ENCODE measurements at regions not wholly inside any gene's neighbourhood (a gene's known extent, or its start where the extent isn't known, plus 50 kb on each side); places are given as distances from the start of the nearest gene placed in this dataset.
"Not testable (repeated sequence)": the region's sequence is repeated elsewhere in the genome, so short reads cannot be mapped to it uniquely, and the experiment has no call there.

- Mint-ChIP-seq H3K27ac (ENCODE audit: unreplicated experiment) (no peak overlapping the region), H3K9me3 (ENCODE audit: low read depth) (peaks cover 13% of the 10 kb centered on the region), H3K27me3 (ENCODE audit: low read depth) (no peaks in the 10 kb centered on the region), H3K4me3 (ENCODE audit: unreplicated experiment) (no peak overlapping the region), H3K4me1 (ENCODE audit: low read depth) (no peaks in the 10 kb centered on the region), H3K36me3 (ENCODE audit: low read depth) (no peaks in the 10 kb centered on the region)
- TF ChIP-seq CTCF (IDR thresholded peaks at IDR 0.05) = no peak
- DNase-seq (ENCODE audit: low spot score) = no peak
Observed at GRCh38 chrX:40392599-40392998, 188.2 kb upstream of the ATP6AP2 start.

GRCh38 chrX:40391662-40392061, 189.1 kb upstream of the ATP6AP2 start:
- no peak for TF ChIP-seq CTCF (IDR thresholded peaks at IDR 0.05)
- DNase-seq (ENCODE audit: low spot score) = no peak
- Mint-ChIP-seq H3K27ac (ENCODE audit: unreplicated experiment) (no peak overlapping the region), H3K4me3 (ENCODE audit: unreplicated experiment) (no peak overlapping the region), H3K36me3 (ENCODE audit: low read depth) (no peaks in the 10 kb centered on the region), H3K9me3 (ENCODE audit: low read depth) (peaks cover 6% of the 10 kb centered on the region), H3K4me1 (ENCODE audit: low read depth) (no peaks in the 10 kb centered on the region), H3K27me3 (ENCODE audit: low read depth) (no peaks in the 10 kb centered on the region)

GRCh38 chrX:40389555-40389954, 191.2 kb upstream of the ATP6AP2 start:
- no peaks in the 10 kb centered on the region for H3K36me3 Mint-ChIP-seq (ENCODE audit: low read depth)
- no peak overlapping the region for H3K4me3 Mint-ChIP-seq (ENCODE audit: unreplicated experiment)
- TF ChIP-seq CTCF (IDR thresholded peaks at IDR 0.05) = no peak
- H3K9me3 Mint-ChIP-seq (ENCODE audit: low read depth) = peaks cover 10% of the 10 kb centered on the region
- no peaks in the 10 kb centered on the region for H3K4me1 Mint-ChIP-seq (ENCODE audit: low read depth)
- DNase-seq (ENCODE audit: low spot score) = no peak
- no peak overlapping the region for H3K27ac Mint-ChIP-seq (ENCODE audit: unreplicated experiment)
- no peaks in the 10 kb centered on the region for H3K27me3 Mint-ChIP-seq (ENCODE audit: low read depth)

GRCh38 chrX:40388441-40388840, 192.3 kb upstream of the ATP6AP2 start:
- Mint-ChIP-seq H3K9me3 (ENCODE audit: low read depth) (peaks cover 9% of the 10 kb centered on the region), H3K27ac (ENCODE audit: unreplicated experiment) (no peak overlapping the region), H3K4me3 (ENCODE audit: unreplicated experiment) (no peak overlapping the region), H3K36me3 (ENCODE audit: low read depth) (no peaks in the 10 kb centered on the region), H3K4me1 (ENCODE audit: low read depth) (no peaks in the 10 kb centered on the region), H3K27me3 (ENCODE audit: low read depth) (no peaks in the 10 kb centered on the region)
- no peak for TF ChIP-seq CTCF (IDR thresholded peaks at IDR 0.05)
- no peak for DNase-seq (ENCODE audit: low spot score)

GRCh38 chrX:40387869-40388268, 192.9 kb upstream of the ATP6AP2 start:
- H3K4me1 Mint-ChIP-seq (ENCODE audit: low read depth); H3K27ac Mint-ChIP-seq (ENCODE audit: unreplicated experiment); H3K27me3 Mint-ChIP-seq (ENCODE audit: low read depth); DNase-seq (ENCODE audit: low spot score); H3K4me3 Mint-ChIP-seq (ENCODE audit: unreplicated experiment); H3K36me3 Mint-ChIP-seq (ENCODE audit: low read depth): not testable (repeated sequence)
- peaks cover 11% of the 10 kb centered on the region for H3K9me3 Mint-ChIP-seq (ENCODE audit: low read depth)

- H3K36me3 Mint-ChIP-seq (ENCODE audit: low read depth); H3K27me3 Mint-ChIP-seq (ENCODE audit: low read depth); H3K27ac Mint-ChIP-seq (ENCODE audit: unreplicated experiment); H3K4me3 Mint-ChIP-seq (ENCODE audit: unreplicated experiment); H3K4me1 Mint-ChIP-seq (ENCODE audit: low read depth); DNase-seq (ENCODE audit: low spot score): not testable (repeated sequence)
- peaks cover 11% of the 10 kb centered on the region for H3K9me3 Mint-ChIP-seq (ENCODE audit: low read depth)
Observed at GRCh38 chrX:40387311-40387710, 193.5 kb upstream of the ATP6AP2 start.
